Endothelial cell of umbilical vein (primary cell): ENCODE measurements at regions not wholly inside any gene's neighbourhood (a gene's known extent, or its start where the extent isn't known, plus 50 kb on each side); places are given as distances from the start of the nearest gene placed in this dataset.

Experiments used
- BruUV-seq: library from RNA; stranded (reverse); fragments of 400-500 nt; replicated peaks from 2 replicates; lab custom pipeline; 2021; lab: Mats Ljungman, UMichigan
- CTCF ChIA-PET: fragments of 300-600, 350-600 bp; sonication (Branson Sonifier 250); formaldehyde crosslinking; loops from one replicate; lab custom pipeline; 2021; ENCODE audit warnings: antibody characterized with exemption, inconsistent platforms; lab: Charles Lee
- POLR2A ChIA-PET: fragments of 300-600, 350-600 bp; sonication (Branson Sonifier 250); formaldehyde crosslinking; loops from one replicate; lab custom pipeline; 2021; ENCODE audit warnings: antibody characterized with exemption, inconsistent platforms; lab: Charles Lee
- DNase-seq: peaks from one replicate; pipeline ENCODE4 v3.0.0-alpha.2; 2011; ENCODE audit warnings: low read depth, low spot score
- FAIRE-seq: peaks from 2 replicates; lab custom pipeline; 2011; peaks lifted over from hg19 to GRCh38; lab: Jason Lieb, UNC
- H2AFZ ChIP-seq: 2 replicates; pipeline ENCODE4 v1.6.0; 2012; ENCODE audit warnings: low read depth, low read length, control low read depth, inconsistent platforms
- H3K27ac ChIP-seq: 2 replicates; pipeline ENCODE4 v1.5.1; 2011; ENCODE audit warnings: low read depth, mild to moderate bottlenecking, control low read depth, low read length, moderate library complexity; ENCODE audit not compliant: insufficient read depth
- H3K27me3 ChIP-seq, 2 experiments: 2 replicates each; pipeline versions ENCODE4 v1.6.0 to v1.6.1; 2011; ENCODE audit warnings: low read length in 2 of 2, mixed read lengths in 1 of 2; ENCODE audit not compliant: control insufficient read depth in 2 of 2, insufficient read depth in 2 of 2
- H3K36me3 ChIP-seq, 2 experiments: 2 replicates in 1 of 2; 3 replicates in 1 of 2; pipeline ENCODE4 v1.5.1; 2011; ENCODE audit warnings: low read length in 2 of 2, mild to moderate bottlenecking in 1 of 2, moderate library complexity in 1 of 2; ENCODE audit not compliant: control insufficient read depth in 2 of 2, insufficient read depth in 2 of 2; ENCODE audit errors: extremely low read depth in 1 of 2
- H3K4me1 ChIP-seq: 3 replicates; pipeline ENCODE4 v1.5.1; 2011; ENCODE audit warnings: mild to moderate bottlenecking, low read length; ENCODE audit not compliant: control insufficient read depth, insufficient read depth; ENCODE audit errors: extremely low read depth
- H3K4me2 ChIP-seq: 2 replicates; pipeline ENCODE4 v1.6.1; 2011; ENCODE audit warnings: low read length, control low read depth, mixed read lengths; ENCODE audit not compliant: insufficient read depth
- H3K4me3 ChIP-seq, 3 experiments: fragments of 200-600 bp in 1 of 3; sonication (generic), shearing (Covaris generic) in 1 of 3; replicated peaks in 1 of 3; 2 replicates each; pipeline ENCODE4 v1.5.1; 2011 to 2016; ENCODE audit warnings: control low read depth in 3 of 3, low read length in 3 of 3, mild to moderate bottlenecking in 2 of 3, inconsistent platforms in 1 of 3, low read depth in 1 of 3, moderate library complexity in 1 of 3; ENCODE audit not compliant: insufficient read depth in 1 of 3
- H3K79me2 ChIP-seq: 2 replicates; pipeline ENCODE4 v1.6.0; 2012; ENCODE audit warnings: low read length, inconsistent platforms; ENCODE audit not compliant: control insufficient read depth, insufficient read depth
- H3K9ac ChIP-seq: replicated peaks from 2 replicates; pipeline ENCODE3; 2011; ENCODE audit warnings: low read length, control low read depth; ENCODE audit not compliant: insufficient read depth; ENCODE audit errors: extremely low read depth
- H3K9me1 ChIP-seq: replicated peaks from 3 replicates; pipeline ENCODE4 v1.6.0; 2011; ENCODE audit warnings: mild to moderate bottlenecking, low read length; ENCODE audit not compliant: control insufficient read depth, insufficient read depth; ENCODE audit errors: extremely low read depth
- H3K9me3 ChIP-seq: replicated peaks from 2 replicates; pipeline ENCODE4 v1.5.1; 2012; ENCODE audit warnings: low read length, inconsistent platforms; ENCODE audit not compliant: control insufficient read depth, insufficient read depth
- H4K20me1 ChIP-seq: replicated peaks from 2 replicates; pipeline ENCODE3; 2011; ENCODE audit warnings: mild to moderate bottlenecking, low read length; ENCODE audit not compliant: control insufficient read depth, insufficient read depth; ENCODE audit errors: extremely low read depth
- CTCF ChIP-seq, 2 donors: IDR thresholded peaks; 1 replicate in 1 of 2; 2 replicates in 1 of 2; pipeline ENCODE4 v1.5.1; 2011; ENCODE audit warnings: low read length in 2 of 2, mild to moderate bottlenecking in 2 of 2, moderate library complexity in 2 of 2, control low read depth in 1 of 2, inconsistent platforms in 1 of 2, low read depth in 1 of 2; ENCODE audit not compliant: insufficient read depth in 1 of 2; ENCODE audit errors: extremely low read depth in 1 of 2
- EZH2 ChIP-seq: IDR thresholded peaks from 2 replicates; pipeline ENCODE4 v1.6.1; 2012; ENCODE audit warnings: borderline replicate concordance, low read depth, mild to moderate bottlenecking, moderate library complexity, low read length, inconsistent platforms; ENCODE audit not compliant: severe bottlenecking
- FOS ChIP-seq: IDR thresholded peaks from 2 replicates; pipeline ENCODE4 v1.6.1; 2011; ENCODE audit warnings: mild to moderate bottlenecking, low read length, moderate library complexity, borderline replicate concordance; ENCODE audit not compliant: insufficient read depth
- JUN ChIP-seq: IDR thresholded peaks from 2 replicates; pipeline ENCODE4 v1.6.1; 2011; ENCODE audit warnings: borderline replicate concordance, low read depth; ENCODE audit not compliant: insufficient read length, insufficient read depth
- MYC ChIP-seq: IDR thresholded peaks from one replicate; pipeline ENCODE4 v1.6.1; 2011; ENCODE audit warnings: mild to moderate bottlenecking, low read depth, low read length
- POLR2A ChIP-seq: IDR thresholded peaks from 2 replicates; pipeline ENCODE4 v1.6.1; 2012; ENCODE audit warnings: low read depth, mild to moderate bottlenecking, control low read depth, low read length
- POLR2AphosphoS5 ChIP-seq: IDR thresholded peaks from 2 replicates; pipeline ENCODE4 v1.6.1; 2012; ENCODE audit warnings: low read depth, mild to moderate bottlenecking, control low read depth, low read length, moderate library complexity; ENCODE audit not compliant: insufficient read depth
- dilution Hi-C: fragments of 300-500 bp; cut with MboI; formaldehyde crosslinking; loops from one replicate; pipeline ENCODE4 v1.15.0; 2019; ENCODE audit warnings: low sequenced_read_pairs; ENCODE audit not compliant: extremely low pct_ligation_motif_present
- intact Hi-C: fragments of 100-400 bp; cut with micrococcal nuclease; formaldehyde crosslinking; loops from one replicate; pipeline ENCODE4 v1.10.0; 2022
- TF ChIP-seq, protein P1 (sequence below): IDR thresholded peaks from 2 replicates; pipeline ENCODE4 v1.6.1; 2011; ENCODE audit not compliant: insufficient read depth, insufficient read length

DNA sequence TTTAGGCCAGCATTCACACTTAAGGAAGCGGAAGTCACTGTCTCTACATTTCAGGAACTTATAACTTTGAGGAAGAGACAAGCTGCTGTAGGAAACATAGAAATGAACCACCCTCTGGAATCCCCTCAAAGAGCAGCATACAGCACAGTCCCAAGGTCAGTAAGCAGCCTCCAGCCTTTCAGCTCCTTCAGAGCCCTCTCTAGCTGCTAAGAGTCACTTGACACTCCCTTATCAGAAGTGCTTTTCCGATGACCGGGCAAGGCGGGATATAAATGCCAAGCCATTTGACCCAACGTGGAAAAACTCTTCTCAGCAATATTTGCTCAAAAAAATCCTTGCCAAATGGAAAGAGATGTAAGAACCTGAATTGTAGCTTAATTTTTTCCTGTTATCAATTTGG is 1284.3 kb downstream of the XPNPEP1 start:
- TF ChIP-seq MYC, result no peak
- no peak for TF ChIP-seq JUN
- TF ChIP-seq, protein P1, sequence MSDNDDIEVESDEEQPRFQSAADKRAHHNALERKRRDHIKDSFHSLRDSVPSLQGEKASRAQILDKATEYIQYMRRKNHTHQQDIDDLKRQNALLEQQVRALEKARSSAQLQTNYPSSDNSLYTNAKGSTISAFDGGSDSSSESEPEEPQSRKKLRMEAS, result no peak
- no peak for TF ChIP-seq EZH2
- TF ChIP-seq CTCF (IDR thresholded peaks at IDR 0.05; ENCODE audit: extremely low read depth in 1 of 2, insufficient read depth in 1 of 2, low read depth in 1 of 2, low read length in 2 of 2), result no peak
- TF ChIP-seq POLR2A, result no peak
- TF ChIP-seq POLR2AphosphoS5, result no peak
- TF ChIP-seq FOS, result no peak

More for the DNA sequence above, 1284.3 kb downstream of the XPNPEP1 start:
- Histone ChIP-seq H3K27ac (no peak overlapping the region), H4K20me1 (no peaks in the 10 kb centered on the region), H2AFZ (no peak overlapping the region), H3K36me3 (no peaks in the 10 kb centered on the region), H3K27me3 (no peaks in the 10 kb centered on the region), H3K4me3 (no peak overlapping the region), H3K4me1 (no peaks in the 10 kb centered on the region), H3K9me3 (no peaks in the 10 kb centered on the region), H3K79me2 (no peaks in the 10 kb centered on the region), H3K9ac (no peak overlapping the region), H3K4me2 (no peak overlapping the region), H3K9me1 (no peaks in the 10 kb centered on the region)
- BruUV-seq, result no TSS peak
- no peak for FAIRE-seq
- no peak for DNase-seq
- ChIA-PET CTCF (no interaction called here), POLR2A (no interaction called here)
- intact Hi-C loops, result no loop called here
- dilution Hi-C loops, result no loop called here
